Adrenal gland (tissue), 5 donors: ENCODE measurements at regions not wholly inside any gene's neighbourhood (a gene's known extent, or its start where the extent isn't known, plus 50 kb on each side); places are given as distances from the start of the nearest gene placed in this dataset.
"Not testable (repeated sequence)": the region's sequence is repeated elsewhere in the genome, so short reads cannot be mapped to it uniquely, and the experiment has no call there.

Experiments used
- CTCF ChIP-seq, 6 experiments: fragments of 450-650 bp in 4 of 6; fragments of 200-600 bp in 2 of 6; sonication (generic) in 1 of 6; IDR thresholded peaks; 1 replicate in 5 of 6; 2 replicates in 1 of 6; pipeline versions ENCODE4 v1.5.1 to v1.8.0; 2016 to 2021; ENCODE audit warnings: antibody characterized with exemption in 6 of 6, mild to moderate bottlenecking in 2 of 6, moderate library complexity in 1 of 6
- POLR2A ChIP-seq, 2 donors: fragments of 450-650 bp; IDR thresholded peaks; one replicate each; pipeline ENCODE4 v1.6.1; 2017; ENCODE audit warnings: antibody characterized with exemption in 2 of 2, mild to moderate bottlenecking in 2 of 2, moderate library complexity in 1 of 2
- donor health status: DM: no; HTN: no; CAD: no.

GRCh38 chr15:31709479-31709878 is 320.8 kb upstream of the CHRNA7 start:
- not testable (repeated sequence) for TF ChIP-seq CTCF, POLR2A (IDR thresholded peaks at IDR 0.05)
